HFFc6 (cell line): ENCODE measurements at regions not wholly inside any gene's neighbourhood (a gene's known extent, or its start where the extent isn't known, plus 50 kb on each side); places are given as distances from the start of the nearest gene placed in this dataset.

ENCODE experiments used
- DNase-seq: peaks from one replicate; pipeline ENCODE4 v3.0.0-alpha.2; 2018
- H3K27ac Mint-ChIP-seq: 2 replicates; pipeline ENCODE4 v1.8.0; 2020; ENCODE audit warnings: mild to moderate bottlenecking, mixed read lengths
- H3K27me3 Mint-ChIP-seq: 2 replicates; pipeline ENCODE4 v1.8.0; 2021; ENCODE audit warnings: mild to moderate bottlenecking, moderate library complexity, mixed read lengths; ENCODE audit not compliant: insufficient read depth
- H3K36me3 Mint-ChIP-seq: 2 replicates; pipeline ENCODE4 v1.8.0; 2021; ENCODE audit warnings: low read depth, mixed read lengths
- H3K4me1 Mint-ChIP-seq: 2 replicates; pipeline ENCODE4 v1.8.0; 2020; ENCODE audit warnings: low read depth, mixed read lengths
- H3K4me3 Mint-ChIP-seq: 2 replicates; pipeline ENCODE4 v1.8.0; 2020; ENCODE audit warnings: mild to moderate bottlenecking, moderate library complexity, mixed read lengths
- H3K9me3 Mint-ChIP-seq: 2 replicates; pipeline ENCODE4 v1.8.0; 2020; ENCODE audit warnings: mild to moderate bottlenecking, mixed read lengths
- CTCF ChIP-seq: fragments of 200-600 bp; sonication (generic); IDR thresholded peaks from 2 replicates; pipeline ENCODE4 v1.5.0; 2021; ENCODE audit warnings: antibody characterized with exemption, mild to moderate bottlenecking

- no peaks in the 10 kb centered on the region for H3K36me3 Mint-ChIP-seq
Observed at GRCh38 chr2:225226441-225226840, 173.1 kb upstream of the NYAP2 start.

GRCh38 chr2:225223301-225223700 lies 176.2 kb upstream of the NYAP2 start:
- no peaks in the 10 kb centered on the region for H3K27me3 Mint-ChIP-seq
- TF ChIP-seq CTCF: no peak
- no peak overlapping the region for H3K4me3 Mint-ChIP-seq
- no peaks in the 10 kb centered on the region for H3K36me3 Mint-ChIP-seq
- H3K9me3 Mint-ChIP-seq: no peaks in the 10 kb centered on the region
- no peak overlapping the region for H3K27ac Mint-ChIP-seq
- no peak for DNase-seq
- no peaks in the 10 kb centered on the region for H3K4me1 Mint-ChIP-seq

More at GRCh38 chr2:225226441-225226840, 173.1 kb upstream of the NYAP2 start:
- Mint-ChIP-seq H3K9me3 (no peaks in the 10 kb centered on the region), H3K27ac (no peak overlapping the region), H3K27me3 (no peaks in the 10 kb centered on the region), H3K4me3 (no peak overlapping the region), H3K4me1 (no peaks in the 10 kb centered on the region)
- DNase-seq: no peak
- no peak for TF ChIP-seq CTCF

GRCh38 chr2:225207471-225207870 lies 165.2 kb upstream of the DOCK10 start:
- Mint-ChIP-seq H3K4me1 (no peaks in the 10 kb centered on the region), H3K27ac (no peak overlapping the region), H3K27me3 (no peaks in the 10 kb centered on the region), H3K4me3 (no peak overlapping the region), H3K9me3 (no peaks in the 10 kb centered on the region), H3K36me3 (no peaks in the 10 kb centered on the region)
- no peak for TF ChIP-seq CTCF
- DNase-seq: no peak

- DNase-seq: no peak
- Mint-ChIP-seq H3K4me1 (no peaks in the 10 kb centered on the region), H3K9me3 (no peaks in the 10 kb centered on the region), H3K4me3 (no peak overlapping the region), H3K27ac (no peak overlapping the region), H3K27me3 (no peaks in the 10 kb centered on the region), H3K36me3 (no peaks in the 10 kb centered on the region)
- no peak for TF ChIP-seq CTCF
Observed at GRCh38 chr2:225207043-225207442, 164.8 kb upstream of the DOCK10 start.

- H3K36me3 Mint-ChIP-seq: no peaks in the 10 kb centered on the region
- no peak for DNase-seq
- no peak for TF ChIP-seq CTCF
- H3K27me3 Mint-ChIP-seq: no peaks in the 10 kb centered on the region
- H3K4me3 Mint-ChIP-seq: no peak overlapping the region
- H3K27ac Mint-ChIP-seq: no peak overlapping the region
- no peaks in the 10 kb centered on the region for H3K9me3 Mint-ChIP-seq
- peaks cover 41% of the 10 kb centered on the region for H3K4me1 Mint-ChIP-seq
Observed at GRCh38 chr2:225196579-225196978, 154.3 kb upstream of the DOCK10 start.

- Mint-ChIP-seq H3K4me1 (peaks cover 40% of the 10 kb centered on the region), H3K36me3 (no peaks in the 10 kb centered on the region)
- peak; percentile 5 for DNase-seq
Observed at GRCh38 chr2:225192869-225193268, 150.6 kb upstream of the DOCK10 start.

More at GRCh38 chr2:225192869-225193268, 150.6 kb upstream of the DOCK10 start:
- no peak for TF ChIP-seq CTCF
- no peak overlapping the region for H3K27ac Mint-ChIP-seq
- H3K27me3 Mint-ChIP-seq: no peaks in the 10 kb centered on the region
- no peaks in the 10 kb centered on the region for H3K9me3 Mint-ChIP-seq
- H3K4me3 Mint-ChIP-seq: peak overlapping the region; percentile 26; the same call in 1 of the 2 replicates
